ENCODE measurements at regions not wholly inside any gene's neighbourhood (a gene's known extent, or its start where the extent isn't known, plus 50 kb on each side); places are given as distances from the start of the nearest gene placed in this dataset.

DNA sequence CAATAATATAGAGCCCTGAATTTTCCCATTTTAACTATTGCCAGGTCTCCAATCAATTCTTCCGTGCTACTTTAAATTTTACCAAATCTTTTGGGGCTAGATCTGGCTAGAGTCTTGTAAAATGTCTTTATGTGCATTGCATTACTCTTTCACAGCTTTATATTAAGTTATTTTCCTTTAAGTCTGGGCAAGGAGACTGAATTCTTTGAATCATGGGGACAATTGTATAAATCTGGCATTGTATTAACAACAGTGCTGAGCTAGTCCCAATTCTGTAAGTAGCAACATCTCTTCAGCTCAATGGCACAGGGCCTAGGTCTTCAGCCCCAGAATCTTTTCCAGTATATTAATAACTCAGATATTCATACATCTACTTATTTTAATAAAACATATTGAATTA lies 1080.4 kb upstream of the INTU start:
- Histone ChIP-seq H3K9me2 (replicated peaks; ENCODE audit: insufficient read depth, low read length) (no peaks in the 10 kb centered on the region), H3K36me3 (replicated peaks; ENCODE audit: insufficient read depth, low read length) (no peaks in the 10 kb centered on the region), H3K9ac (ENCODE audit: low read length) (no peak overlapping the region), H3K4me1 (ENCODE audit: low read length) (no peaks in the 10 kb centered on the region), H3K4me2 (ENCODE audit: low read depth, low read length) (no peak overlapping the region), H3K27ac (ENCODE audit: low read length) (no peak overlapping the region), H3K79me2 (ENCODE audit: low read length) (no peaks in the 10 kb centered on the region), H3K4me3 (ENCODE audit: low read length) (no peak overlapping the region), H3F3A (ENCODE audit: insufficient read depth, low read length) (no peaks in the 10 kb centered on the region), H4K20me1 (ENCODE audit: insufficient read depth, low read length) (no peaks in the 10 kb centered on the region), H3K9me3 (replicated peaks; ENCODE audit: insufficient read depth, low read length) (no peaks in the 10 kb centered on the region), H2AFZ (ENCODE audit: low read length) (no peak overlapping the region), H3K27me3 (replicated peaks; ENCODE audit: insufficient read depth, low read length) (no peaks in the 10 kb centered on the region)
- TF ChIP-seq EZH2phosphoT487 (IDR thresholded peaks at IDR 0.05; ENCODE audit: low read length) (no peak), EZH2 (optimal IDR thresholded peaks at IDR 0.05; ENCODE audit: low read depth, low read length) (no peak)
- TF ChIP-seq, protein P1, sequence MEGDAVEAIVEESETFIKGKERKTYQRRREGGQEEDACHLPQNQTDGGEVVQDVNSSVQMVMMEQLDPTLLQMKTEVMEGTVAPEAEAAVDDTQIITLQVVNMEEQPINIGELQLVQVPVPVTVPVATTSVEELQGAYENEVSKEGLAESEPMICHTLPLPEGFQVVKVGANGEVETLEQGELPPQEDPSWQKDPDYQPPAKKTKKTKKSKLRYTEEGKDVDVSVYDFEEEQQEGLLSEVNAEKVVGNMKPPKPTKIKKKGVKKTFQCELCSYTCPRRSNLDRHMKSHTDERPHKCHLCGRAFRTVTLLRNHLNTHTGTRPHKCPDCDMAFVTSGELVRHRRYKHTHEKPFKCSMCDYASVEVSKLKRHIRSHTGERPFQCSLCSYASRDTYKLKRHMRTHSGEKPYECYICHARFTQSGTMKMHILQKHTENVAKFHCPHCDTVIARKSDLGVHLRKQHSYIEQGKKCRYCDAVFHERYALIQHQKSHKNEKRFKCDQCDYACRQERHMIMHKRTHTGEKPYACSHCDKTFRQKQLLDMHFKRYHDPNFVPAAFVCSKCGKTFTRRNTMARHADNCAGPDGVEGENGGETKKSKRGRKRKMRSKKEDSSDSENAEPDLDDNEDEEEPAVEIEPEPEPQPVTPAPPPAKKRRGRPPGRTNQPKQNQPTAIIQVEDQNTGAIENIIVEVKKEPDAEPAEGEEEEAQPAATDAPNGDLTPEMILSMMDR (IDR thresholded peaks at IDR 0.05; ENCODE audit: low read length) = no peak
- DNase-seq = no peak

DNA sequence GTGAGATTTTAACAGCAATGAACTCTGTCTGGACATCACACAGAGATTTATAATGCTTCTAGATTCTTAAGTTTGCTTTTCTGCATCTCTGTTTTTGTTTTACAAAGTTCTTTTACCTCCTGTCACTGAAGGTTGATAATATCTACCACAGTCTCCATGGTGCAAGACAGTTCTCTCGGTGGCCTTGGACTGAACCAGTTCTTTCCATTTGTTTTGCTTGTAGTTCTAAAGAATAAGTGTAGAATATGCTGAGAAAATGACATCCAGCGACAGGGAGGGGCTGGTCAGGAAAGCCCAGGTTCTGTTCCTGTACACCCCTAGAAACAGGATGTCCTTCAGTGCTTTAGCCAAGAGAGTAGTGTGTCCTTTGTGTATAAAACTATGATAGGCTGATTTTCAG lies 1079.5 kb upstream of the INTU start:
- no peaks in the 10 kb centered on the region for H3K27me3 ChIP-seq (replicated peaks; ENCODE audit: insufficient read depth, low read length)
- H3K4me2 ChIP-seq (ENCODE audit: low read depth, low read length) = no peak overlapping the region
- no peaks in the 10 kb centered on the region for H3K36me3 ChIP-seq (replicated peaks; ENCODE audit: insufficient read depth, low read length)
- no peak overlapping the region for H2AFZ ChIP-seq (ENCODE audit: low read length)
- no peak for DNase-seq
- H4K20me1 ChIP-seq (ENCODE audit: insufficient read depth, low read length) = no peaks in the 10 kb centered on the region
- no peak overlapping the region for H3K4me3 ChIP-seq (ENCODE audit: low read length)
- no peak overlapping the region for H3K27ac ChIP-seq (ENCODE audit: low read length)
- no peaks in the 10 kb centered on the region for H3K9me2 ChIP-seq (replicated peaks; ENCODE audit: insufficient read depth, low read length)
- no peaks in the 10 kb centered on the region for H3K79me2 ChIP-seq (ENCODE audit: low read length)
- TF ChIP-seq EZH2phosphoT487 (IDR thresholded peaks at IDR 0.05; ENCODE audit: low read length) (no peak), EZH2 (optimal IDR thresholded peaks at IDR 0.05; ENCODE audit: low read depth, low read length) (no peak)
- TF ChIP-seq, protein P1 (IDR thresholded peaks at IDR 0.05; ENCODE audit: low read length) = no peak
- H3K9me3 ChIP-seq (replicated peaks; ENCODE audit: insufficient read depth, low read length) = no peaks in the 10 kb centered on the region
- H3F3A ChIP-seq (ENCODE audit: insufficient read depth, low read length) = no peaks in the 10 kb centered on the region
- no peaks in the 10 kb centered on the region for H3K4me1 ChIP-seq (ENCODE audit: low read length)
- H3K9ac ChIP-seq (ENCODE audit: low read length) = no peak overlapping the region

DNA sequence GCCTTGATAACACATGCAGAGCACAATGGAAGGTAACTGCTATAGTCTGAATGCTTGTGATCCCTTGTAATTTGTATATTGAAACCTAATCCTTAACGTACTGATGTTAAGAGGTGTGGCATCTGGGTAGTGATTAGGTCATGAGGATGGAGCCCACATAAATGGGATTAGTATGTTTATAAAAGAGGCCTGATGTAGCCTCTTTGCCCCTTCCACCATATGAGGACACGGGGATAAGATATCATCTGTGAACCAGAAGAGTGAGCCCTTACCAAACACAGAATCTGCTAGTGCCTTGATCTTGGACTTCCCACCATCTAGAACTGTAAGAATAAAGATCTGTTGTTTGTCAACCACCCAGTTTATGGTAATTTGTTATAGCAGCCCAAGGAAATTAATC lies 1074.2 kb upstream of the INTU start:
- Histone ChIP-seq H3K9ac (ENCODE audit: low read length) (no peak overlapping the region), H3K27me3 (replicated peaks; ENCODE audit: insufficient read depth, low read length) (no peaks in the 10 kb centered on the region), H3K27ac (ENCODE audit: low read length) (no peak overlapping the region), H3K4me1 (ENCODE audit: low read length) (no peaks in the 10 kb centered on the region), H3K79me2 (ENCODE audit: low read length) (no peaks in the 10 kb centered on the region), H3K36me3 (replicated peaks; ENCODE audit: insufficient read depth, low read length) (no peaks in the 10 kb centered on the region), H4K20me1 (ENCODE audit: insufficient read depth, low read length) (no peaks in the 10 kb centered on the region), H3F3A (ENCODE audit: insufficient read depth, low read length) (no peaks in the 10 kb centered on the region), H3K4me3 (ENCODE audit: low read length) (no peak overlapping the region), H3K9me3 (replicated peaks; ENCODE audit: insufficient read depth, low read length) (no peaks in the 10 kb centered on the region), H2AFZ (ENCODE audit: low read length) (no peak overlapping the region), H3K4me2 (ENCODE audit: low read depth, low read length) (no peak overlapping the region), H3K9me2 (replicated peaks; ENCODE audit: insufficient read depth, low read length) (no peaks in the 10 kb centered on the region)
- DNase-seq = no peak
- TF ChIP-seq EZH2 (optimal IDR thresholded peaks at IDR 0.05; ENCODE audit: low read depth, low read length) (no peak), EZH2phosphoT487 (IDR thresholded peaks at IDR 0.05; ENCODE audit: low read length) (no peak)
- TF ChIP-seq, protein P1 (IDR thresholded peaks at IDR 0.05; ENCODE audit: low read length) = no peak
